ENCODE measurements at regions not wholly inside any gene's neighbourhood (a gene's known extent, or its start where the extent isn't known, plus 50 kb on each side); places are given as distances from the start of the nearest gene placed in this dataset.
"Not testable (repeated sequence)": the region's sequence is repeated elsewhere in the genome, so short reads cannot be mapped to it uniquely, and the experiment has no call there.

- H3K9me2 ChIP-seq (replicated peaks; ENCODE audit: insufficient read depth), result no peaks in the 10 kb centered on the region
- no peak overlapping the region for H3K27ac ChIP-seq
- H3K4me2 ChIP-seq, result peak overlapping the region; percentile 63
- TF ChIP-seq CTCF (IDR thresholded peaks at IDR 0.05; ENCODE audit: poor library complexity) (no peak), EZH2phosphoT487 (IDR thresholded peaks at IDR 0.05; ENCODE audit: low read depth, severe bottlenecking, unreplicated experiment) (no peak), EZH2 (IDR thresholded peaks at IDR 0.05; ENCODE audit: borderline replicate concordance) (no peak)
- DNase-seq (ENCODE audit: low spot score), result no peak
- peaks cover 87% of the 10 kb centered on the region for H3K27me3 ChIP-seq
- no peak overlapping the region for H3K4me3 ChIP-seq
- WGBS (ENCODE audit: low lambda C conversion rate, missing lambda C conversion rate), result 16% methylated on average over 5 of the region's 7 CpGs
- H3K36me3 ChIP-seq (replicated peaks; ENCODE audit: insufficient read depth, low read depth), result no peaks in the 10 kb centered on the region
- no peaks in the 10 kb centered on the region for H4K20me1 ChIP-seq (ENCODE audit: insufficient read depth, poor library complexity, severe bottlenecking)
- no peaks in the 10 kb centered on the region for H3K79me2 ChIP-seq
- H2AFZ ChIP-seq, result no peak overlapping the region
- peaks cover 7% of the 10 kb centered on the region for H3K4me1 ChIP-seq (ENCODE audit: insufficient read depth)
- no peaks in the 10 kb centered on the region for H3K9me3 ChIP-seq (ENCODE audit: low read depth)
Observed at GRCh38 chr6:28817808-28818145, 106.0 kb downstream of the TRIM27 start.

GRCh38 chr6:28824793-28825731 lies 98.7 kb downstream of the TRIM27 start:
- peak overlapping the region; percentile 76 for H3K4me2 ChIP-seq
- peak overlapping the region; percentile 52 for H2AFZ ChIP-seq
- H3K27ac ChIP-seq, result no peak overlapping the region
- H3K79me2 ChIP-seq, result no peaks in the 10 kb centered on the region
- DNase-seq (ENCODE audit: low spot score), result no peak
- H3K9me3 ChIP-seq (ENCODE audit: low read depth), result no peaks in the 10 kb centered on the region
- no peaks in the 10 kb centered on the region for H3K36me3 ChIP-seq (replicated peaks; ENCODE audit: insufficient read depth, low read depth)
- peaks cover 80% of the 10 kb centered on the region for H3K27me3 ChIP-seq
- no peaks in the 10 kb centered on the region for H3K9me2 ChIP-seq (replicated peaks; ENCODE audit: insufficient read depth)
- TF ChIP-seq EZH2phosphoT487 (IDR thresholded peaks at IDR 0.05; ENCODE audit: low read depth, severe bottlenecking, unreplicated experiment), result no peak
- peak; percentile 86 for TF ChIP-seq EZH2 (IDR thresholded peaks at IDR 0.05; ENCODE audit: borderline replicate concordance)
- TF ChIP-seq CTCF (IDR thresholded peaks at IDR 0.05; ENCODE audit: poor library complexity), result no peak
- 3% methylated on average over 34 of the region's 34 CpGs for WGBS (ENCODE audit: low lambda C conversion rate, missing lambda C conversion rate)
- no peak overlapping the region for H3K4me3 ChIP-seq
- H4K20me1 ChIP-seq (ENCODE audit: insufficient read depth, poor library complexity, severe bottlenecking), result no peaks in the 10 kb centered on the region
- peaks cover 6% of the 10 kb centered on the region for H3K4me1 ChIP-seq (ENCODE audit: insufficient read depth)

GRCh38 chr6:28825732-28826293 lies 98.0 kb downstream of the TRIM27 start:
- Histone ChIP-seq H3K4me1 (ENCODE audit: insufficient read depth) (peaks cover 6% of the 10 kb centered on the region), H3K27me3 (peaks cover 74% of the 10 kb centered on the region), H3K79me2 (no peaks in the 10 kb centered on the region), H2AFZ (no peak overlapping the region), H4K20me1 (ENCODE audit: insufficient read depth, poor library complexity, severe bottlenecking) (no peaks in the 10 kb centered on the region), H3K27ac (no peak overlapping the region), H3K4me3 (no peak overlapping the region), H3K9me2 (replicated peaks; ENCODE audit: insufficient read depth) (no peaks in the 10 kb centered on the region), H3K4me2 (peak overlapping the region; percentile 76), H3K36me3 (replicated peaks; ENCODE audit: insufficient read depth, low read depth) (no peaks in the 10 kb centered on the region), H3K9me3 (ENCODE audit: low read depth) (no peaks in the 10 kb centered on the region)
- no peak for DNase-seq (ENCODE audit: low spot score)
- TF ChIP-seq CTCF (IDR thresholded peaks at IDR 0.05; ENCODE audit: poor library complexity) (no peak), EZH2phosphoT487 (IDR thresholded peaks at IDR 0.05; ENCODE audit: low read depth, severe bottlenecking, unreplicated experiment) (no peak), EZH2 (IDR thresholded peaks at IDR 0.05; ENCODE audit: borderline replicate concordance) (no peak)
- WGBS (ENCODE audit: low lambda C conversion rate, missing lambda C conversion rate), result 17% methylated on average over 16 of the region's 16 CpGs

- H3K27me3 ChIP-seq, result peaks cover 37% of the 10 kb centered on the region
- 84% methylated on average over 6 of the region's 6 CpGs for WGBS (ENCODE audit: low lambda C conversion rate, missing lambda C conversion rate)
Observed at GRCh38 chr6:28831683-28832082, 92.1 kb downstream of the TRIM27 start.

GRCh38 chr6:28836703-28837102 lies 87.1 kb downstream of the TRIM27 start:
- not testable (repeated sequence) for H3K27me3 ChIP-seq
- peak overlapping the region; percentile 87 for H3K4me2 ChIP-seq
- 64% methylated on average over 21 of the region's 21 CpGs for WGBS (ENCODE audit: low lambda C conversion rate, missing lambda C conversion rate)

More at GRCh38 chr6:28831683-28832082, 92.1 kb downstream of the TRIM27 start:
- H2AFZ ChIP-seq; H3K4me2 ChIP-seq; H3K79me2 ChIP-seq; DNase-seq (ENCODE audit: low spot score); H3K4me1 ChIP-seq (ENCODE audit: insufficient read depth); H3K27ac ChIP-seq; H4K20me1 ChIP-seq (ENCODE audit: insufficient read depth, poor library complexity, severe bottlenecking); H3K4me3 ChIP-seq; H3K9me3 ChIP-seq (ENCODE audit: low read depth); H3K36me3 ChIP-seq (replicated peaks; ENCODE audit: insufficient read depth, low read depth); H3K9me2 ChIP-seq (replicated peaks; ENCODE audit: insufficient read depth): not testable (repeated sequence)

More at GRCh38 chr6:28836703-28837102, 87.1 kb downstream of the TRIM27 start:
- H3K79me2 ChIP-seq; H3K9me3 ChIP-seq (ENCODE audit: low read depth); H3K9me2 ChIP-seq (replicated peaks; ENCODE audit: insufficient read depth); DNase-seq (ENCODE audit: low spot score); H3K4me3 ChIP-seq; H3K4me1 ChIP-seq (ENCODE audit: insufficient read depth); H3K27ac ChIP-seq; H3K36me3 ChIP-seq (replicated peaks; ENCODE audit: insufficient read depth, low read depth); H2AFZ ChIP-seq; H4K20me1 ChIP-seq (ENCODE audit: insufficient read depth, poor library complexity, severe bottlenecking): not testable (repeated sequence)

Measured in hepatocyte (in vitro differentiated cells).